HCT116 (cell line): ENCODE measurements at regions not wholly inside any gene's neighbourhood (a gene's known extent, or its start where the extent isn't known, plus 50 kb on each side); places are given as distances from the start of the nearest gene placed in this dataset.

Experiments
- ATAC-seq: fragments of 200-7000 bp; cut with Tn5 transposase; 2 replicates; pipeline ENCODE4 v1.9.1; 2020; ENCODE audit warnings: mild to moderate bottlenecking, moderate library complexity
- BruUV-seq: library from RNA; stranded (reverse); fragments of 400-500 nt; replicated peaks from 2 replicates; lab custom pipeline; 2021; lab: Mats Ljungman, UMichigan
- CTCF ChIA-PET: fragments of 300-600 bp; sonication (Branson Sonifier 250); formaldehyde crosslinking; loops from one replicate; lab custom pipeline; 2021; ENCODE audit warnings: antibody characterized with exemption; lab: Charles Lee
- POLR2A ChIA-PET: fragments of 300-600, 350-600 bp; sonication (Branson Sonifier 250); formaldehyde crosslinking; loops from one replicate; lab custom pipeline; 2021; ENCODE audit warnings: antibody characterized with exemption; lab: Charles Lee
- RAD21 ChIA-PET, 2 experiments: fragments of 300-600 bp; sonication (Branson Sonifier 250); formaldehyde crosslinking; loops; one replicate each; lab custom pipeline; 2023; ENCODE audit warnings: low total read pairs in 2 of 2; ENCODE audit not compliant: uncharacterized antibody in 2 of 2, unreplicated experiment in 2 of 2, low non-redundant PET in 1 of 2; lab: Charles Lee
- DNase-seq: peaks from one replicate; pipeline ENCODE4 v3.0.0-alpha.2; 2010; ENCODE audit warnings: low read depth, low spot score
- H2AFZ ChIP-seq: fragments of 200-600 bp; shearing (Covaris generic), sonication (generic); 2 replicates; pipeline ENCODE4 v1.6.1; 2017; ENCODE audit warnings: low read depth, mixed run types, mixed read lengths, antibody characterized with exemption, low read length; ENCODE audit not compliant: poor library complexity, severe bottlenecking
- H3K27ac ChIP-seq: 2 replicates; pipeline ENCODE4 v1.5.1; 2012; ENCODE audit warnings: low read depth, low read length
- H3K27me3 ChIP-seq: fragments of 200-600 bp; sonication (generic); 2 replicates; pipeline ENCODE4 v1.6.1; 2016; ENCODE audit warnings: mixed run types, low read length, mixed read lengths; ENCODE audit not compliant: insufficient read depth
- H3K36me3 ChIP-seq, 2 experiments: fragments of 200-500 bp in 1 of 2; fragments of 200-600 bp in 1 of 2; sonication (Bioruptor generic) in 1 of 2; sonication (generic) in 1 of 2; 2 replicates each; pipeline versions ENCODE4 v1.5.1 to v1.6.1; 2014 to 2016; ENCODE audit warnings: low read length in 2 of 2, inconsistent platforms in 1 of 2, mixed read lengths in 1 of 2, mixed run types in 1 of 2; ENCODE audit not compliant: insufficient read depth in 2 of 2, control insufficient read depth in 1 of 2
- H3K4me1 ChIP-seq, 2 experiments: fragments of 200-600 bp in 1 of 2; sonication (generic) in 1 of 2; 2 replicates each; pipeline versions ENCODE4 v1.5.1 to v1.6.1; 2012 to 2017; ENCODE audit warnings: low read length in 2 of 2, inconsistent platforms in 1 of 2, mild to moderate bottlenecking in 1 of 2, mixed read lengths in 1 of 2, mixed run types in 1 of 2, moderate library complexity in 1 of 2; ENCODE audit not compliant: insufficient read depth in 2 of 2, control insufficient read depth in 1 of 2
- H3K4me2 ChIP-seq: fragments of 200-600 bp; sonication (generic); 2 replicates; pipeline ENCODE4 v1.6.1; 2017; ENCODE audit warnings: mixed run types, low read length, mixed read lengths
- H3K4me3 ChIP-seq, 2 experiments: fragments of 200-600 bp in 1 of 2; sonication (generic) in 1 of 2; replicated peaks in 1 of 2; 2 replicates each; pipeline ENCODE4 v1.5.1; 2011 to 2016; ENCODE audit warnings: low read length in 2 of 2, control low read depth in 1 of 2, low read depth in 1 of 2, mild to moderate bottlenecking in 1 of 2, mixed read lengths in 1 of 2, mixed run types in 1 of 2
- H3K79me2 ChIP-seq: fragments of 200-600 bp; sonication (generic); 2 replicates; pipeline ENCODE4 v1.6.1; 2017; ENCODE audit warnings: mild to moderate bottlenecking, mixed run types, low read length, moderate library complexity, mixed read lengths; ENCODE audit not compliant: insufficient read depth
- H3K9ac ChIP-seq: fragments of 200-600 bp; sonication (generic); 2 replicates; pipeline ENCODE4 v1.6.1; 2016; ENCODE audit warnings: low read length, mixed read lengths
- H3K9me2 ChIP-seq: fragments of 200-600 bp; sonication (generic), shearing (Covaris generic); 2 replicates; pipeline ENCODE4 v1.6.1; 2017; ENCODE audit warnings: mixed run types, mild to moderate bottlenecking, moderate library complexity; ENCODE audit not compliant: insufficient read depth
- H3K9me3 ChIP-seq, 2 experiments: fragments of 200-500 bp in 1 of 2; fragments of 200-600 bp in 1 of 2; sonication (Bioruptor generic) in 1 of 2; sonication (generic) in 1 of 2; 2 replicates each; pipeline ENCODE4 v1.6.1; 2014 to 2017; ENCODE audit warnings: low read length in 2 of 2, mixed read lengths in 2 of 2, inconsistent platforms in 1 of 2, low read depth in 1 of 2, mild to moderate bottlenecking in 1 of 2, mixed run types in 1 of 2, moderate library complexity in 1 of 2; ENCODE audit not compliant: control insufficient read depth in 1 of 2, insufficient read depth in 1 of 2
- H4K20me1 ChIP-seq: fragments of 200-600 bp; sonication (generic), shearing (Covaris generic); 2 replicates; pipeline ENCODE4 v1.6.1; 2017; ENCODE audit warnings: mixed run types, mild to moderate bottlenecking, moderate library complexity; ENCODE audit not compliant: insufficient read depth
- CBX3 ChIP-seq: IDR thresholded peaks from 2 replicates; pipeline ENCODE4 v1.6.1; 2012; ENCODE audit warnings: low read depth
- EGR1 ChIP-seq: IDR thresholded peaks from 2 replicates; pipeline ENCODE4 v1.6.1; 2012; ENCODE audit warnings: low read depth
- ELF1 ChIP-seq: IDR thresholded peaks from 2 replicates; pipeline ENCODE4 v1.6.1; 2012; ENCODE audit warnings: low read depth, borderline replicate concordance
- EZH2phosphoT487 ChIP-seq: fragments of 200-600 bp; IDR thresholded peaks from 2 replicates; pipeline ENCODE4 v1.6.1; 2018; ENCODE audit warnings: antibody characterized with exemption, borderline replicate concordance
- FOSL1 ChIP-seq: IDR thresholded peaks from 2 replicates; pipeline ENCODE4 v1.6.1; 2012; ENCODE audit warnings: low read depth
- JUND ChIP-seq: IDR thresholded peaks from 2 replicates; pipeline ENCODE4 v1.6.1; 2012
- POLR2AphosphoS5 ChIP-seq: IDR thresholded peaks from 2 replicates; pipeline ENCODE4 v1.6.1; 2011; ENCODE audit warnings: mild to moderate bottlenecking, low read depth, low read length, moderate library complexity
- RAD21 ChIP-seq: IDR thresholded peaks from 2 replicates; pipeline ENCODE4 v1.6.1; 2012; ENCODE audit warnings: low read depth, mild to moderate bottlenecking
- SRF ChIP-seq: IDR thresholded peaks from 2 replicates; pipeline ENCODE4 v1.6.1; 2012; ENCODE audit warnings: low read depth
- YY1 ChIP-seq: IDR thresholded peaks from 2 replicates; pipeline ENCODE4 v1.6.1; 2011; ENCODE audit warnings: low read length, low read depth, moderate library complexity, mild to moderate bottlenecking; ENCODE audit not compliant: insufficient replicate concordance; ENCODE audit errors: extremely low read depth
- ZNF274 ChIP-seq: fragments of 200-500 bp; sonication (Bioruptor generic); IDR thresholded peaks from 2 replicates; pipeline ENCODE4 v1.6.1; 2014; ENCODE audit warnings: mild to moderate bottlenecking, low read depth, low read length, inconsistent platforms
- intact Hi-C: fragments of 100-400 bp; cut with micrococcal nuclease; formaldehyde crosslinking; loops from 2 replicates; pipeline ENCODE4 v1.10.0; 2022
- TF ChIP-seq, protein P1 (sequence below): IDR thresholded peaks from 2 replicates; pipeline ENCODE4 v1.6.1; 2012
- TF ChIP-seq, protein P2 (sequence below): IDR thresholded peaks from 2 replicates; pipeline ENCODE4 v1.6.1; 2012; ENCODE audit warnings: low read depth
- TF ChIP-seq, protein P3 (sequence below): IDR thresholded peaks from 2 replicates; pipeline ENCODE4 v1.6.1; 2012
- TF ChIP-seq, protein P4 (sequence below), 3 experiments: fragments of 200-600 bp in 1 of 3; sonication (generic) in 1 of 3; IDR thresholded peaks in 2 of 3; conservative IDR thresholded peaks in 1 of 3; 2 replicates each; pipeline ENCODE4 v1.5.1; 2012 to 2017; ENCODE audit warnings: low read depth in 2 of 3, low read length in 2 of 3, antibody characterized with exemption in 1 of 3, borderline replicate concordance in 1 of 3, control low read depth in 1 of 3, mild to moderate bottlenecking in 1 of 3, mixed read lengths in 1 of 3, mixed run types in 1 of 3, moderate library complexity in 1 of 3; ENCODE audit not compliant: insufficient read depth in 1 of 3

DNA sequence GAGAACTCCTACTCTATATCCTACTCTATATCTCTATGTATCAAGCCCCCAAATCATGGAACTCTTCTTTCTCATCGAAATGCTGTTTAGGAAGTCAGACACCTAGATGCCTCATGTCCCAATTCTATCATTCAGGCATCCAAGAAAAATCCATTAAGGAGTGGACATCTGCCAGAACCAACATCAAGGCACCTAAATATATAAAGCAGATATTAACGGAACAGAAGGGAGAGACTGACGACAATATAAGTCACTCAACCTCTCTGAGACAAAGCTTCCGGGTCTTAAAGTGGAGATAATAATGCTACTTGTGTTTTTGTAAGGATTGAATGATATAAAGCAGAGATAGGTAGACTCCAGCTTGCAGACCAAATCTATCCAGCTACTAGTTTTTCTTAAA, 241.5 kb downstream of the NFATC2 start (continued):
- TF ChIP-seq POLR2AphosphoS5 (no peak), ELF1 (no peak)

DNA sequence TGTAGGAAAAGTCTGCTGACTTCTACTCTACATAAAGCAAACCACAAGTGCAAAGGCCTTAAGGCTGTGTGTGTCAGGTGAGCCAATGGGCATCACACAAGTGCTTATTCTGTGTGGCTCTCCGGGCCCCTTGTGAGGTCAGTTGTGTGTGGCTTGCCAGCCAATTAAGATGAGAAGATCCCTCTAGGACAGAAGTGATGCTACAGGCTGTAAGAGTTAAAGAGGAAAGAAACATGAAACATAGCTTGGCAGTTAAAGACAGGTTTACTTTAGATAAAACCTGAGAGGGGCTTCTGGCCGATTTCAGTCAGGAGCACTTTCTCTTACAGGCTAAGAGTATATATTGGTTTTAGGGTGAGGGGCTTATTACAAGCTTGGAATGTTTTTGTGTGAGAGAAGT, 242.4 kb downstream of the NFATC2 start:
- intact Hi-C loops = no loop called here
- Histone ChIP-seq H3K4me1 (no peaks in the 10 kb centered on the region), H3K79me2 (no peaks in the 10 kb centered on the region), H3K9me2 (no peaks in the 10 kb centered on the region), H3K4me2 (no peak overlapping the region), H3K27me3 (no peaks in the 10 kb centered on the region), H3K9me3 (peaks cover 7 to 10% of the 10 kb centered on the region in 2 experiments; a peak in 2 of 4 replicates), H3K9ac (no peak overlapping the region), H3K27ac (no peak overlapping the region), H3K36me3 (no peaks in the 10 kb centered on the region), H4K20me1 (no peaks in the 10 kb centered on the region), H3K4me3 (no peak overlapping the region), H2AFZ (no peak overlapping the region)
- CTCF ChIA-PET = interaction anchor here (1.4 to 2.6 kb wide), 3 partner anchors 307 to 319 kb away, joined by 5 to 12 read pairs (median 7); no protein-coding TSS in a partner anchor
- BruUV-seq = no TSS peak
- no peak for DNase-seq
- no peak for TF ChIP-seq EZH2phosphoT487
- TF ChIP-seq, protein P1, sequence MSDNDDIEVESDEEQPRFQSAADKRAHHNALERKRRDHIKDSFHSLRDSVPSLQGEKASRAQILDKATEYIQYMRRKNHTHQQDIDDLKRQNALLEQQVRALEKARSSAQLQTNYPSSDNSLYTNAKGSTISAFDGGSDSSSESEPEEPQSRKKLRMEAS = no peak
- no peak for TF ChIP-seq EGR1
- no peak for TF ChIP-seq ZNF274
- TF ChIP-seq, protein P2, sequence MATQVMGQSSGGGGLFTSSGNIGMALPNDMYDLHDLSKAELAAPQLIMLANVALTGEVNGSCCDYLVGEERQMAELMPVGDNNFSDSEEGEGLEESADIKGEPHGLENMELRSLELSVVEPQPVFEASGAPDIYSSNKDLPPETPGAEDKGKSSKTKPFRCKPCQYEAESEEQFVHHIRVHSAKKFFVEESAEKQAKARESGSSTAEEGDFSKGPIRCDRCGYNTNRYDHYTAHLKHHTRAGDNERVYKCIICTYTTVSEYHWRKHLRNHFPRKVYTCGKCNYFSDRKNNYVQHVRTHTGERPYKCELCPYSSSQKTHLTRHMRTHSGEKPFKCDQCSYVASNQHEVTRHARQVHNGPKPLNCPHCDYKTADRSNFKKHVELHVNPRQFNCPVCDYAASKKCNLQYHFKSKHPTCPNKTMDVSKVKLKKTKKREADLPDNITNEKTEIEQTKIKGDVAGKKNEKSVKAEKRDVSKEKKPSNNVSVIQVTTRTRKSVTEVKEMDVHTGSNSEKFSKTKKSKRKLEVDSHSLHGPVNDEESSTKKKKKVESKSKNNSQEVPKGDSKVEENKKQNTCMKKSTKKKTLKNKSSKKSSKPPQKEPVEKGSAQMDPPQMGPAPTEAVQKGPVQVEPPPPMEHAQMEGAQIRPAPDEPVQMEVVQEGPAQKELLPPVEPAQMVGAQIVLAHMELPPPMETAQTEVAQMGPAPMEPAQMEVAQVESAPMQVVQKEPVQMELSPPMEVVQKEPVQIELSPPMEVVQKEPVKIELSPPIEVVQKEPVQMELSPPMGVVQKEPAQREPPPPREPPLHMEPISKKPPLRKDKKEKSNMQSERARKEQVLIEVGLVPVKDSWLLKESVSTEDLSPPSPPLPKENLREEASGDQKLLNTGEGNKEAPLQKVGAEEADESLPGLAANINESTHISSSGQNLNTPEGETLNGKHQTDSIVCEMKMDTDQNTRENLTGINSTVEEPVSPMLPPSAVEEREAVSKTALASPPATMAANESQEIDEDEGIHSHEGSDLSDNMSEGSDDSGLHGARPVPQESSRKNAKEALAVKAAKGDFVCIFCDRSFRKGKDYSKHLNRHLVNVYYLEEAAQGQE = no peak
- no peak for TF ChIP-seq FOSL1
- TF ChIP-seq SRF = no peak
- TF ChIP-seq YY1 = no peak
- TF ChIP-seq, protein P3, sequence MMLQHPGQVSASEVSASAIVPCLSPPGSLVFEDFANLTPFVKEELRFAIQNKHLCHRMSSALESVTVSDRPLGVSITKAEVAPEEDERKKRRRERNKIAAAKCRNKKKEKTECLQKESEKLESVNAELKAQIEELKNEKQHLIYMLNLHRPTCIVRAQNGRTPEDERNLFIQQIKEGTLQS = no peak
- TF ChIP-seq, protein P4, sequence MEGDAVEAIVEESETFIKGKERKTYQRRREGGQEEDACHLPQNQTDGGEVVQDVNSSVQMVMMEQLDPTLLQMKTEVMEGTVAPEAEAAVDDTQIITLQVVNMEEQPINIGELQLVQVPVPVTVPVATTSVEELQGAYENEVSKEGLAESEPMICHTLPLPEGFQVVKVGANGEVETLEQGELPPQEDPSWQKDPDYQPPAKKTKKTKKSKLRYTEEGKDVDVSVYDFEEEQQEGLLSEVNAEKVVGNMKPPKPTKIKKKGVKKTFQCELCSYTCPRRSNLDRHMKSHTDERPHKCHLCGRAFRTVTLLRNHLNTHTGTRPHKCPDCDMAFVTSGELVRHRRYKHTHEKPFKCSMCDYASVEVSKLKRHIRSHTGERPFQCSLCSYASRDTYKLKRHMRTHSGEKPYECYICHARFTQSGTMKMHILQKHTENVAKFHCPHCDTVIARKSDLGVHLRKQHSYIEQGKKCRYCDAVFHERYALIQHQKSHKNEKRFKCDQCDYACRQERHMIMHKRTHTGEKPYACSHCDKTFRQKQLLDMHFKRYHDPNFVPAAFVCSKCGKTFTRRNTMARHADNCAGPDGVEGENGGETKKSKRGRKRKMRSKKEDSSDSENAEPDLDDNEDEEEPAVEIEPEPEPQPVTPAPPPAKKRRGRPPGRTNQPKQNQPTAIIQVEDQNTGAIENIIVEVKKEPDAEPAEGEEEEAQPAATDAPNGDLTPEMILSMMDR (IDR thresholded peaks at IDR 0.05 in 2 of 3, conservative IDR thresholded peaks at IDR 0.05 in 1 of 3; ENCODE audit: borderline replicate concordance in 1 of 3, insufficient read depth in 1 of 3, low read depth in 2 of 3, low read length in 2 of 3) = no peak
- no peak for TF ChIP-seq CBX3
- TF ChIP-seq RAD21 = no peak
- no peak for TF ChIP-seq JUND
- no peak for ATAC-seq
- RAD21 ChIA-PET = no interaction called here
- POLR2A ChIA-PET = no interaction called here
